GM18505 (cell line): ENCODE measurements at regions not wholly inside any gene's neighbourhood (a gene's known extent, or its start where the extent isn't known, plus 50 kb on each side); places are given as distances from the start of the nearest gene placed in this dataset.

Source experiments
- ATAC-seq: cut with Tn5 transposase; IDR thresholded peaks from one replicate; pipeline ENCODE4 v1.9.1; 2021; ENCODE audit not compliant: unreplicated experiment
- POLR2A ChIP-seq: IDR thresholded peaks from 4 replicates; pipeline ENCODE4 v1.6.1; 2011; ENCODE audit warnings: borderline replicate concordance; ENCODE audit not compliant: insufficient read depth, insufficient read length; ENCODE audit errors: extremely low read depth

DNA sequence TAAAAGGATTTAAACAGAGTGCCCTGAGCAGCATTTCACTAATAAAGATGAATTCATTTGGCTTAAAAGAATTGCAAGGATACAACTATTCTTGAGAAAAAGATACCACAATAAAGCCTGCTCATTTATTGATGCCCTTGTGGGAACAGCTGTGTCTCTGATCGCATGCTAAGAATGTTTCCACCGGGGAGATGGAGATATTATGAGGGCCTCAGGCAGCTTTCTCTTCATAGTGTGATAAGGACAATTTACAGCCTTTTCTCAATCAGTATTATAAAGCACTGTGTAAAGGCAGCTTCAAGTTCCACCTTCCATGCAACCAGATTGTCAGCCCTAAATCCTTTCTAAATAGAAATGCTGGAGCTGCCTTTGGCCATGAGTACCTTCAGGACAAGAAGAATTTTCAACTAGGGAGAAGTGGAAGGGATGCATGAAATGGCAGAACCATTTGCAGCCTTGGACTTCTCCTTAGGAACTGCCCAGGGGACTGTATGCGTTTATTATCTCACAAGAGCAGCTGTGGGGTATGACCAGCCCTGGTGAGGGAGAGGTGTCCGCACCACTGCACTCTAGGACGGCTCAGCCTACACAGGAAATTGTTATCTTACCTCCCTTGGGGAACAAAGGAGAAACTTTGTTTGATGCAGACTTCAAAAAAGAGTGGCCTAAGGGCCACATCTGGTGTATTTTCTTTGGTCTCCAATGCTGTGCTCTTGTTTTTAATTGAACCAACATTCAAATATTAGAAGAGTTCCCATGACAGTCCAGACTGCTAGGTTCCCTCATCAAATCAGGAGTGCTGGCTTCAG is 116.9 kb upstream of the PCGF5 start:
- peak; percentile 67 for ATAC-seq
- no peak for TF ChIP-seq POLR2A

DNA sequence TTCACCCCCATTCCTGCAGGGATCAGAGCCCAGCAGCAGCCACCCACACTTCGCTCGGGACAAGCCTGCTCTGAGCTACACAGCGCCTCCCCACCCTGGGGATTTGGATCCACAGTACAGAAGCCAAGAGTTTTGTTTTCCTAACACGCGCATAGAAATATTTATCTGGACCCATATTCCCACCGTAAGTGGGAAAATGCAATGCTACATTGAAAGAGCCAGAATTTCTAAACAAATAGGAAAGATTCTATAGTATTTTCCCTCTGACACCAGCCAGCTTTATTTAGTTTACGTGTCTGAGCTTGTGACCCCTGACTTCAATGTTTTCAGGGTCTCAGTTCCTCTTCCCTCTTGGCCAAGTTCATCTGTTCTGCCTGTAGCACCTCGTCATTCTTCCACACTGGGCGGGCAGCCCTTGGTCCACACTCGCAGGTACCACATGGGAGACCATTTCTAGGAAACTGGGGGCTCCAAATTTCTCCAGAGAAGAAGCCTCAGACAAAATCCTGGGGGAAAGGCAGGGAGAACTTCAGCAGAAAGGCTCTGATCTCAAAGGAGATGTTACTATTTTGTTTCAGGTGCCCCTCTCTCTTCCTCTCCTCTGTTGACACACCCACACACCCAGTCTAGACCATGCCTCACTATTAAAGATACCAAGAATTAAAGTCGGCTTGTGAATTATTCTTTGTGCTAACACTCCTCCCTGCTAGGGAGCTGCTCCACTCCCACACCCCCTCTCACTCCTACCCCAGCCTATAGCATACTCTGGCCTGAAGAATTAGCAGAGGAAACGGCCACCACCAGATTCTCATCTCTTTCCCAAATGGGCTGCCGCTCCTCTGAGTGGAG is 116.0 kb upstream of the PCGF5 start:
- ATAC-seq = peak; percentile 26
- TF ChIP-seq POLR2A = no peak

DNA sequence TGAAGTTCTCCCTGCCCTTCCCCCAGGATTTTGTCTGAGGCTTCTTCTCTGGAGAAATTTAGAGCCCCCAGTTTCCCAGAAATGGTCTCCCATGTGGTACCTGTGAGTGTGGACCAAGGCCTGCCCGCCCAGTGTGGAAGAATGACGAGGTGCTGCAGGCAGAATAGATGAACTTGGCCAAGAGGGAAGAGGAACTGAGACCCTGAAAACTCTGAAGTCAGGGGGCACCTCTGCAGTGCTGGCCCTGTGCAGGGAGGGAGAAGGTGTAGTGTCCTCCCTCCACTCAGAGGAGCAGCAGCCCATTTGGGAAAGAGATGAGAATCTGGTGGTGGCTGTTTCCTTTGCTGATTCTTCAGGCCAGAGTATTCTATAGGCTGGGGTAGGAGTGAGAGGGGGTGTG is 115.2 kb upstream of the PCGF5 start:
- ATAC-seq = no peak
- no peak for TF ChIP-seq POLR2A

DNA sequence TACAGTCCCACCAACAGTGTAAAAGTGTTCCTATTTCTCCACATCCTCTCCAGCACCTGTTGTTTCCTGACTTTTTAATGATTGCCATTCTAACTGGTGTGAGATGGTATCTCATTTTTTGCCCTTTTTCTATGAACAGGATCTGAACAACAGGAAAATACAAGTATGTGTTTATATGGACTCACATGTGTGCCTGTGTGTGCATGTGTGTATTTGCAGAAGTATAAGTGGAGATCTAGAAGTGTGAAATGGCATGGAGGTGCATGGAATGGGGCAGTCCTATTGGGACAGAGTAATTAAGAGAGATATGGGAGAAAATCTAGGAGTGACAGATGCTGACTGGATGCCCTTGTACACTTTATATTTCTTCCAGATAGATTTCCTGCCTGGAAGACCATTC is 111.6 kb upstream of the PCGF5 start:
- TF ChIP-seq POLR2A = no peak
- ATAC-seq = no peak

DNA sequence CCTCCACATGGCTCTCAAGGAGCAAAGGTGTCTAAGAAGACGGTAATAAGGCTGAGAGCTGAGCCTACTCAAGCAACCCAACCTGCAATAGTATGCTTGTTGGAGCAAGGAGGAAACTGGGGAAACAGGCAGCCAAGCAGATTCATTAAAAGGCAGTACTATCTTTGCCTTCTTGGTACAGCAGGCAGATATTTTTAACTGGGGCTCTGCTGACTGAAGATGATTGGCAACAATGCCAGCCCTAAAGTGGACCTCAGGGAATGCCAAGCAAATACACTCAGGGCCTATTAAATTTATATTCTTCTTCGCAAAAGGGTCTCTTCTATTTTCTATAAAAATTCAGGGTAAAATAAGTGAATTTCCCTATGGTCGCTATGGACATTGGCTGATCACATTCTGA is 109.4 kb upstream of the PCGF5 start:
- ATAC-seq = no peak
- TF ChIP-seq POLR2A = no peak

DNA sequence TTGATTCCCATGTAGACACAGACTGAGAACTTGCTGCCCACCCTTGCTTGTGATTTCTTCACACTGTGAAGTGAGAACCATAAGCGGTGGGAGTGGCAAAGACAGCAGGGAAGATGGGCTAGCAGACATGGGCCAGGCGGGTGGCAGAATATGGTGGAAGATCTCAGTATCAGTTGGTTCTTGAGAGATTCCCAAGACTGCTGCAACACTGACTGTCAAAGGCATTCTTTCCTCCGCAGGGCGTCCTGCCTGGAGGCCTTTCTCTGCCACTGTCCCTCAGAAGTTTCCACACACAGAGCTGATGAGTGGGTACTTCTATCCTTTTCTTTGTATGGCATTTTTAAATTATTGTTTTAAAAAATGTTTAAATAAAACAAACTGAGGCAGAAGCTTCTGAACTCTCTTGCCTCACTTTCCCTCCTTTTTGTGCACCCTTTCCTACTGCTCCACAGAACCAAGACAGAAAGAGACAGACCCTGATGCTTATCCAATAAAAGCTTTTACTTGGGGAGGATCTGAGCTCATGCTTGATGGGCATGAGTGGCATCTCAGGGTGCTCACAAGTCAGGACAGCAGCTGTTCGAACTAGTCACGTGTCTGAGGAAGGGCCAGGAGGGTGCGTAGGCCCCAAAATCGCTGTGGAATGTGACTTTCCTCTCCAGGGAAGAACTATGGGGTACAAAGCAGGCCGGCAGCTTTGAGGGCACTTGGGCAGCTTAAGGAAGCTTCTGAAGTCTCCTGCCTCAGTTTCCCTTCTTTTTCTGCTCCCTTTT is 104.7 kb upstream of the PCGF5 start:
- TF ChIP-seq POLR2A = no peak
- no peak for ATAC-seq

DNA sequence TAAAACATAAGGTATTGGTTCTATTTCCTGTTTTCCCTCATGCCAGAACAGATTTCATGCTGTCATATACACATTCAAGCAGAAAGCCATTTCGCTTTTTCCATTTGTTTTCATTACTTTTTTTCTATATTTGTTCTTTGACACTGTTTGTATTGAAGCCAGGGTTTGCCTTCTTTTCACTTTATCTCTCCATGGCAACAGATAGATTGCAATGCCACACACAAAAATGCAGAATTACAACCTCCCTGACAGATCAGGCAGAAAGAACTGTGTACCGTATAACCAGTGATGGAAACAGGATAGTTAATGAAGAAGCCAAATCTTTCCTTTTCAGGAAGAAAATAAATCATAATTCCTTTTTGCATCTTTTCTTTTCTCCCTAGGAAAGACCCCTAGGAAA is 103.0 kb upstream of the PCGF5 start:
- no peak for ATAC-seq
- TF ChIP-seq POLR2A = no peak

DNA sequence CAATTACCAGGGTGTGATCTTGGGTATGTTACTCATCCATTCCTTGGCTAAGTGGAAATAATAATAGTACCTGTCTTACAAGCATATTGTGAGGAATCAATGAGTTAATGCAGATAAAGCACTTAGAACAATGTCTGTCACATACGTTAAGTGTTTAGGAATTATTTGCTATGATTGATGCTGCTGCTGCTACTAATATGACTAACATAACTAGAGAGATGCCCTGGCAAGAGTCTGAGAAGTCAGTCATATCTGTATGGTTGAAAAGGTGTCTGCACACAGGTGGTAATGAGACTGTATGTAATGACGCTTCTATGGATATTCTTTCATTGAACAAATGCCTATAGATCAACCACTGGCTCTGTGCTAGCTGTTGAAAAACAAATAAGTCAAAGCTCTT is 100.1 kb upstream of the PCGF5 start:
- no peak for ATAC-seq
- TF ChIP-seq POLR2A = no peak

DNA sequence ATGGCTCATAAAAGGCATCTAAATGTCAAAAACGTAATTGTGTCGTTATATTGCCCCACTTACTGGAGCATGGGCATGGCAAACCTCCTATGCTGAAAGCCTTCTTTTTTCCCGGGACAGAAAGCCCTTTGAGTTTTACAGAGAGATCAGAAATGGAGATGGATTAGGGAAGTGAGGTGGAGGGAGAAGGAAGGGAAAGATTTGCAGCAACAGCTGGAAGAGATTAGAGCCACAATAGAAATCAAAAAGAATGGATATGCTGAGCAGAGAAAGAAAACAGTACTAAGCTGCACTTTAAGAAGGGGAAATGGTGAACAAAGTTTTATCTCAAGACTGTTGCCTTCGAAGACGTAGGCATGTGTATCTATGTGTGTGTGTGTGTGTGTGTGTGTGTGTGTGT is 97.2 kb upstream of the PCGF5 start:
- ATAC-seq = no peak
- no peak for TF ChIP-seq POLR2A

DNA sequence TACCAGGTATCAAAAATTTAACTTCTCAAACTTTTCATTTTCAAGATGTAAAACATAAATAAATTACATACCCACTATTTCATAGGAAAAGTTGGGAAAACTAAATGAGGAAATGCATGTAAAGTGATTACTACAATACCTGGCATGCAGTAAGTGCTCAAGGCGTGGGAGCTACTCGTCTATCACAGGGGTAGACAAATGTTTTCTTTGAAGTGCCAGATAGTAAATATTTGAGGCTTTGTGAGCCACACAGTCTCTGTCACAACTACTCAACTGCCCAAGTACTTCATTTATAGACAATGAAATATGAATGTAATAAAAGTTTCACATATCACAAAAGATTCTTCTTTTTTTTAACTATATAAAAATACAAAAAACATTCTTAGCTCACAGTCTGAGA is 96.4 kb upstream of the PCGF5 start:
- ATAC-seq = no peak
- no peak for TF ChIP-seq POLR2A

DNA sequence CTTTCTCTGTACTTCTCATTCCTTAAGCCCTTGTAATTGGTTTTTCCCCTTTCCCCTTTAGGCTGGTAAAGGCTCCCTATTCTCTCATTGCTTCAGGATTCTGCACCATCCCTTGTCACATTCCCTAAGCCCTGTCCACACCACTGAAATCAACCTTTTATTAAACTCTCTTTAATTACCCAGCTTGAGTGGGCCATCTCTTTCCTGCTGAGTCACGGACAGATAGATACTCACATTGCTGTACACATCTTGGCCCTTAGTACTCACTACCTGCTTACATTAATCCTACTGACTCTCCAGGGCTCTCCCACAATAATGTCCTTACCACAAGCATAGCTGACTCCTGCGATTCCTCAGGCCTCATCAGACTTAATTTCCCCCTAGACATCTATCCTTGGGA is 94.0 kb upstream of the PCGF5 start:
- ATAC-seq = no peak
- TF ChIP-seq POLR2A = no peak

DNA sequence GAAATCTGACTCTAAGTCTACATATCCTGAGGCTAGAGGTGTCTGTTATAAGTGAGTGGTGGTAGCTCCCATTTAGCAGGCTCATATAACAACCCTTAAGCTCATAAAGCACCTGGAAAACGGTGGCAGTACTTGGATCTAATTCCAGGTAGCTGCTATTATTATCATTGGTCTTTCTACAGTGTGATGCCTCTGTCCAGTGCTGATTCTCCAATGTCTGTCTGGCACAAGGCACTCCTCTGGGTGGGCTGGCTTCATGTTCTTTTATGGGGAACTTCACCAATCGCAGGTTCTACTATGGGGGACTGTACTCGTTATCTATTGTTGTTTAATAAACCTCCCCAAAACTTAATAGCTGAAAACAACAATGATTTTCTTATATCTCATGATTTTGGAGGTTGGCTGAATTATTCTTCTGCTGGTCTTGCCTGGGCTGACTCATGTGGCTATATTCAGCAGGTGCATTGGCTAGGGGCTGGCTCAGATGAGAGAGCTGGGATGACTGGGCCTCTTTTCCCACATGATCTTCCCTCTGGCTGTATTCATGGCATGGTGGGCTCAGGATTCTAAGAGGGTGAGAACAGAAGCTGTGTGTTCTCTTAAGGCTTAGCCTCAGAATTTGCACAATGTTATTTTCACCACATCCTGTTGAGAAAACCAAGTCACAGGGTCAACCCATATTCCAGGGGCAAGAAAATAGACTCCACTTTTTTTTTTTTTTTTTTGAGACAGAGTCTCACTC is 93.0 kb upstream of the PCGF5 start:
- ATAC-seq = no peak
- TF ChIP-seq POLR2A = no peak

DNA sequence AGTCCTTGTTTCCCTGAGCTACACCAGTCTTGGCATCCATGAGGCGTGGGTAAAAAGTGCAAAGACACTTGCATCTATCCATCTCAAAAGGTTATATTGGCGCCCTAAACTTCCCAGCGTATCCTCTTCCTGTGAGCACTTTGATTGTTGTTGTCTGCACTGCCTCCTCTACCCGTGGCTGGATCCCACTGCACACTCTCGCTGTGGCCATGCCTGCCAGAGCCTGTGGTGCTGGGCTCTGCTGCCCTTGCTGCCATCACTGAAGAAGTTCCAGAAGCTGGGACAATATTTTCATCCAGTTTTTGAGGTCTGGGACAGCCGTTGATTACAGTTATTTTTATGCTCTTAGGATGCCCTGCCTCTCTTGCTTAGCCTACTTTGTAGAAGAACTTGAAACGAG is 85.3 kb upstream of the PCGF5 start:
- no peak for TF ChIP-seq POLR2A

More for the DNA sequence above, 85.3 kb upstream of the PCGF5 start:
- ATAC-seq = no peak
